ENCODE measurements at regions not wholly inside any gene's neighbourhood (a gene's known extent, or its start where the extent isn't known, plus 50 kb on each side); places are given as distances from the start of the nearest gene placed in this dataset.

- DNase-seq (ENCODE audit: low read depth), result no peak
- TF ChIP-seq CTCF (conservative IDR thresholded peaks at IDR 0.05; ENCODE audit: low read length), result no peak
- no peak overlapping the region for H3K4me3 ChIP-seq (ENCODE audit: low read length)
Observed at GRCh38 chr6:8642854-8643253, 207.5 kb upstream of the SLC35B3 start.

- TF ChIP-seq CTCF (conservative IDR thresholded peaks at IDR 0.05; ENCODE audit: low read length), result no peak
- H3K4me3 ChIP-seq (ENCODE audit: low read length), result no peak overlapping the region
- no peak for DNase-seq (ENCODE audit: low read depth)
Observed at GRCh38 chr6:8642131-8642530, 206.8 kb upstream of the SLC35B3 start.

- no peak for DNase-seq (ENCODE audit: low read depth)
- TF ChIP-seq CTCF (conservative IDR thresholded peaks at IDR 0.05; ENCODE audit: low read length), result no peak
Observed at GRCh38 chr6:8639928-8640649, 204.7 kb upstream of the SLC35B3 start.

GRCh38 chr6:8637896-8638597 is 202.7 kb upstream of the SLC35B3 start:
- DNase-seq (ENCODE audit: low read depth), result no peak
- H3K4me3 ChIP-seq (ENCODE audit: low read length), result no peak overlapping the region
- no peak for TF ChIP-seq CTCF (conservative IDR thresholded peaks at IDR 0.05; ENCODE audit: low read length)

More at GRCh38 chr6:8639928-8640649, 204.7 kb upstream of the SLC35B3 start:
- H3K4me3 ChIP-seq (ENCODE audit: low read length), result no peak overlapping the region

- no peak overlapping the region for H3K4me3 ChIP-seq (ENCODE audit: low read length)
- DNase-seq (ENCODE audit: low read depth), result no peak
- TF ChIP-seq CTCF (conservative IDR thresholded peaks at IDR 0.05; ENCODE audit: low read length), result no peak
Observed at GRCh38 chr6:8633762-8634161, 198.4 kb upstream of the SLC35B3 start.

GRCh38 chr6:8628736-8629135 is 193.4 kb upstream of the SLC35B3 start:
- H3K4me3 ChIP-seq (ENCODE audit: low read length), result no peak overlapping the region
- DNase-seq (ENCODE audit: low read depth), result no peak
- TF ChIP-seq CTCF (conservative IDR thresholded peaks at IDR 0.05; ENCODE audit: low read length), result no peak

GRCh38 chr6:8628063-8628462 is 192.7 kb upstream of the SLC35B3 start:
- TF ChIP-seq CTCF (conservative IDR thresholded peaks at IDR 0.05; ENCODE audit: low read length), result no peak
- H3K4me3 ChIP-seq (ENCODE audit: low read length), result no peak overlapping the region
- DNase-seq (ENCODE audit: low read depth), result no peak

All from AG10803 (cell line).